ENCODE measurements at regions not wholly inside any gene's neighbourhood (a gene's known extent, or its start where the extent isn't known, plus 50 kb on each side); places are given as distances from the start of the nearest gene placed in this dataset.

- Histone ChIP-seq H3K4me1 (no peaks in the 10 kb centered on the region), H3K27ac (no peak overlapping the region), H3K9me3 (no peaks in the 10 kb centered on the region), H3K4me3 (no peak overlapping the region), H3K27me3 (ENCODE audit: insufficient read depth in 3 of 3, low read length in 2 of 3) (no peaks in the 10 kb centered on the region), H3K36me3 (ENCODE audit: insufficient read depth in 1 of 2, low read depth in 1 of 2) (no peaks in the 10 kb centered on the region)
- ATAC-seq (no peak), DNase-seq (no peak)
- intact Hi-C loops (cut with DNase I): no loop called here
- WGBS, 3 donors: 77 to 87% (median 82%) methylated on average over 4 of the region's 4 CpGs
- no peak for TF ChIP-seq CTCF (IDR thresholded peaks at IDR 0.05)
Observed at GRCh38 chr6:48490658-48491057, 379.7 kb upstream of the PTCHD4 start.

DNA sequence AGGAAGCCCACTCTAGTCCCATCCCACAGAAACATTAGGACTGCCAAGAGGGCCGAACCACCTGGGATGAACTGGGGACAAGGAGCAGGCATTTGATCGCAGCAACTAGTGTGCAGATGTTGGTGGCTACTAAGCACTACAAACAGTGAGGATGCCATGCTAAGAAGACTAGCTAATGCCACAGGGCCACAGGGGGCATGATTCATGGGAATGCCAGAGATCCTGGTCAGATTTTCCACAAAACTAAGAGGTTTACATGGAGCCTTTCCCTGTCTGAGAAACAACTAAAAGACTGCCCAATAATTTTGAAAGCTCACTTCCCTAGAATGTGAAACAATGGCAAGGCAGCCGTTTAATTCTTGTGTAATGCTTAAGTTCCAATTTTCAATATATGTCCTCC, 375.9 kb upstream of the PTCHD4 start:
- Histone ChIP-seq H3K9me3 (no peaks in the 10 kb centered on the region), H3K36me3 (ENCODE audit: insufficient read depth in 1 of 2, low read depth in 1 of 2) (no peaks in the 10 kb centered on the region), H3K4me3 (no peak overlapping the region), H3K27me3 (ENCODE audit: insufficient read depth in 3 of 3, low read length in 2 of 3) (no peaks in the 10 kb centered on the region), H3K4me1 (no peaks in the 10 kb centered on the region), H3K27ac (no peak overlapping the region)
- no peak for TF ChIP-seq CTCF (IDR thresholded peaks at IDR 0.05)
- DNase-seq: no peak
- ATAC-seq: no peak
- intact Hi-C loops (cut with DNase I): no loop called here
- WGBS, 3 donors: 81 to 84% (median 83%) methylated on average over 3 of the region's 3 CpGs

DNA sequence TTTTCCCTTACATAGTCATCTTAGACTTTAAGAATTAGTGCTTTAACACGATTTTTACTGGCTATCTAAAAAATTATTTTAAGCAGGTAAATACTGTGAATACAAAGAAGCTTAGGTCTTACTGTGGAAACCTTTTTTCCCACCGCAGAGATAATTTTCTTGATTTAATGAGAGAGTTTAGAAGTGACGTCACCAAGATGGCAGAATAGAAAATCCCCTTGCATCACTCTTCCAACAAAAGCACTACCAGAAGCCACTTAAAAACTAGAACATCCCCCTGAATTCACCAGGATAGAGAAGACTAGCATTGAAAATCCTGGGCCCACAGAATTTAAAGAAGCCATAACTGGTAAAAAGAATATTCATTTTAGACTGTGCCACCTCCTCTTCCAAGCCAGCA, 375.4 kb upstream of the PTCHD4 start:
- no peak for ATAC-seq
- 61 to 76% (median 61%) methylated on average over 3 of the region's 3 CpGs for WGBS, 3 donors
- TF ChIP-seq CTCF (IDR thresholded peaks at IDR 0.05): no peak

DNA sequence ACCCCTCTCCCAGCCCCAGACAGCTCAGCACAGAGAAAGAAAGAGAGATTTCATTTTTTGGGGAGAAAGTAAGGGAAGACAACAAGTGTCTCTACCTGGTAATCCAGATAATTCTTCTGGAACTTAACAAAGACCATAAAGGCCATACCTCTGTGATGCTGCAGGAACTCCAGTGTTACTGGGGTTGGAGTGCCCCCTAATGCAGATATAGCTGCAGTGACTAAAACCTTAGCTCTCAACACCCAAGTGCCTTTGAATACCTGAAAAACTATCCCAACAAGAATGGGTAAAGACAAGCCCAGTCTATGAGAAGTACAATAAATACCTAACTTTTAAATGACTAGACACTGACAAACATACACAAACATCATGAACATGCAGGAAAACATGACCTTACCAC, 365.3 kb upstream of the PTCHD4 start:
- no peak for TF ChIP-seq CTCF (IDR thresholded peaks at IDR 0.05)
- DNase-seq (no peak), ATAC-seq (no peak)
- Histone ChIP-seq H3K36me3 (ENCODE audit: insufficient read depth in 1 of 2, low read depth in 1 of 2) (no peaks in the 10 kb centered on the region), H3K9me3 (no peaks in the 10 kb centered on the region), H3K4me1 (no peaks in the 10 kb centered on the region), H3K27me3 (ENCODE audit: insufficient read depth in 3 of 3, low read length in 2 of 3) (no peaks in the 10 kb centered on the region), H3K27ac (no peak overlapping the region), H3K4me3 (no peak overlapping the region)
- intact Hi-C loops (cut with DNase I): no loop called here

More for the DNA sequence above, 375.4 kb upstream of the PTCHD4 start:
- Histone ChIP-seq H3K9me3 (no peaks in the 10 kb centered on the region), H3K4me1 (no peaks in the 10 kb centered on the region), H3K27ac (no peak overlapping the region), H3K36me3 (ENCODE audit: insufficient read depth in 1 of 2, low read depth in 1 of 2) (no peaks in the 10 kb centered on the region), H3K27me3 (ENCODE audit: insufficient read depth in 3 of 3, low read length in 2 of 3) (no peaks in the 10 kb centered on the region), H3K4me3 (no peak overlapping the region)
- intact Hi-C loops (cut with DNase I): no loop called here
- no peak for DNase-seq

GRCh38 chr6:48475275-48475674, 364.3 kb upstream of the PTCHD4 start:
- Histone ChIP-seq H3K27ac (no peak overlapping the region), H3K36me3 (ENCODE audit: insufficient read depth in 1 of 2, low read depth in 1 of 2) (no peaks in the 10 kb centered on the region), H3K27me3 (ENCODE audit: insufficient read depth in 3 of 3, low read length in 2 of 3) (no peaks in the 10 kb centered on the region), H3K9me3 (no peaks in the 10 kb centered on the region), H3K4me1 (no peaks in the 10 kb centered on the region), H3K4me3 (no peak overlapping the region)
- no peak for TF ChIP-seq CTCF (IDR thresholded peaks at IDR 0.05)
- intact Hi-C loops (cut with DNase I): no loop called here
- DNase-seq: no peak
- ATAC-seq: no peak
- 88 to 100% (median 96%) methylated on average over 1 of the region's 1 CpG for WGBS, 3 donors

Measured in psoas muscle (tissue), 7 donors.